Stimulated activated CD8-positive, alpha-beta memory T cell treated with anti-CD3 and anti-CD28 coated beads, Interleukin-7, amount 100 ng/mL, for 4 hours (primary cell): ENCODE measurements at regions not wholly inside any gene's neighbourhood (a gene's known extent, or its start where the extent isn't known, plus 50 kb on each side); places are given as distances from the start of the nearest gene placed in this dataset.
"Not testable (repeated sequence)": the region's sequence is repeated elsewhere in the genome, so short reads cannot be mapped to it uniquely, and the experiment has no call there.

Source experiments
- DNase-seq, 2 donors: peaks; one replicate each; pipeline ENCODE4 v3.0.0-alpha.2; 2020; ENCODE audit warnings: low read depth in 2 of 2

GRCh38 chr1:70751676-70752287 is 295.8 kb downstream of the PTGER3 start:
- not testable (repeated sequence) for DNase-seq

GRCh38 chr1:70754701-70755100 is 292.9 kb downstream of the PTGER3 start:
- DNase-seq: no peak

DNA sequence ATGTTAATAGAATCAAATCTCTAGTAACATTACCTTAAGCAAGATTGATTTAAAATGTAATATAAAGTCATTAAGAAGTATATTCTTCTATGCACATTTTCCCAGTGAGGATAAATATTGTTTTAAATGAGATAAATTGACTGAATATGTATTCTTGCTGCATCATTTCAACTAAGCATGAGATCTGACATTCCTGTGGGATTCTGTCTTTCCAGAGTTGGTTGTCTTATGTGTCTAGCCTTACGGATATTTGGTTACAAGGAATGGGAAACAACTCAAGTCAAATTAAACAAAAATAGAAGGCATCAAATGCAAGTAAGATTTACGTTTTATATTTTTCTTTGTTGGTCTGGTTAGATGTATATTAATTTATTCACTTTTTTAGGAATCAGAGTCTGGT is 287.5 kb downstream of the PTGER3 start:
- DNase-seq: no peak

- DNase-seq: no peak
Observed at GRCh38 chr1:70762386-70762785, 285.2 kb downstream of the PTGER3 start.

GRCh38 chr1:70764747-70765146 is 282.9 kb downstream of the PTGER3 start:
- no peak for DNase-seq

DNA sequence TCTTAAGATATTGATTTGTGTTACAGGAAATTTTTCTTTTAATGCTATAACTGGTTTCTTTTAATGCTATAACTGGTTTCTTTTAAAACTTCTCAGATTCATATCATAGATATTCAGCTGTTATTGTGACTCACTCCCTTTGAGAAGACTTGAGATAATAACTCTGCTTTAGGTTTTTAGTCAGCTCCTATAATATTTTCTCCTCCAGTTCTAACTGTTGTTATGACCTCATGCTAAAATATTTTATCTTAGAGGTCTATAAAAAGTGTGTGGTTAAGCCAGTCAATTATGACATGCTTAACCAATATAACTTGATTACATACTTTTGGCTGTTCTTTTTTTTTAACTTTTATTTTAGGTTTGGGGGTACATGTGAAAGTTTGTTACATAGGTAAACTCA is 280.2 kb downstream of the PTGER3 start:
- no peak for DNase-seq

GRCh38 chr1:70768216-70768615 is 279.4 kb downstream of the PTGER3 start:
- DNase-seq: no peak

DNA sequence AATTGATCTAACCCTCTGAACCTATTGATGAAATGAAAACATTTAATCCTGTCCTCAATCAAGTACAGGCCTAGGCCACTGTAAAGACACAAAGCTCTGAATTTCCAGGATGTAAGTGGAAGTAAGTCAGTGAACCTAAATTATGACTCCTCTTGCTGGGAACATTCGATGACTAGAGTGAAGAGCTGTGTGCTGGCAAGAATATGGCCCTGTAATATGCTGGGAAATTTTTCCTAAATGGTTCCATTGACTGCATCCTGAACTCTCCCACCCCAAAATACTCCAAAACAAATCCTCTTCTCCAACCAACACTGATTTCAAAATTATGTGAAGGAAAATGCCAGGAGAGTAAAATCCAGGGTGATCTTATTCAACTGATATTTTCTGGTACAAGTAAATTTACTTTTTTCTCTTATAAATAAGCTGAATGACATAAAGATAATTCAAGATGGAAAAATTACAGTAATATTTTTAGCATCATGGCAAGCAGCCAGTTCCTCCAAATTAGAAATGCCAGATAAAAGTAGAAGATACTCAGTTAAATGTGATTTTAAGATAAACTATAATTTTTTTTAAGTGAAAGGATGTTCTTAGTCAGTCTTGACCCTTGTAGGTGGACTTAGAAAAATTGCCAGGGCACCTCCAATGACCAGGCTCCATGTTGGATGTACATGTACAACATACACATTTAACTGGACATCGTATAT is 269.4 kb downstream of the PTGER3 start:
- no peak for DNase-seq

- DNase-seq: no peak
Observed at GRCh38 chr1:70778934-70779333, 268.7 kb downstream of the PTGER3 start.

DNA sequence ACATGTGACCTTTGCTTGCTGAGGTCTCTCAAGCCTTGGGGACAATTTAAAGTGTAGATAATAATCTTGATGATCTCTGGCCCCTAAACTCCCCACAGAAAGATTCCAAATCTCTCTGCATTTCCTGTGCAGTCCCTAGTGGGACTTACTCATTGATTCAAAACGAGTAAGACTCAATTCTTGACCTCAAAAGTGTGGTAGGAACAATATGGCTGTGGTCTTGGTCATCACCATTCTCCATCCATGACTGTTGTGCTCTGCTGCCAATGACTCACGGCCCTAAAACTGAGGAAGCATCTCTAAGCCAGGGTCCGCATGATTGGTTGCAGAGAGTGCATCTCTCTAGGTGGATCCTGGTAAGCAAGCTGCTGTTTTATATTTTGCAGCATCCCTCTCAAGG is 268.0 kb downstream of the PTGER3 start:
- DNase-seq: no peak

DNA sequence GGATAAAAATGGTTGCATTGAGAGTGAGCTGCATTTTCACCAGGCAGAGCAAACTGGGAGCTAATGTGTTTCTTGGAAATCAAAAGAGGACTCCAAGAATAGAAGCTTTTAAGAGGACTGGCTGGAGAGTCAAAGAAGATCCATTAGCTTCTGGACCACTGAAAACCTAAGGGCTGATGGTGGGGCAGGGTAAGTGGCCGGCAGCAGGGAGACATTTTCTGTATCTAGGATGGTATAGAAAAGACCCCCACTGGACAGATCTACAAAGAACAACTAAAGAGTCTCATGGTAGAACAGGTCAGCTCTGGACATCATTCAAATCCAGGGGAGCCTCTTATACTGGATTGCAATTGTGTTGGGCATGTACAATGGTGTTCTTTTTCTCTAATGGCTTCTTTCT is 262.3 kb downstream of the PTGER3 start:
- DNase-seq: no peak

GRCh38 chr1:70790232-70790923 is 257.2 kb downstream of the PTGER3 start:
- DNase-seq: no peak

- not testable (repeated sequence) for DNase-seq
Observed at GRCh38 chr1:70795064-70795463, 252.6 kb downstream of the PTGER3 start.

DNA sequence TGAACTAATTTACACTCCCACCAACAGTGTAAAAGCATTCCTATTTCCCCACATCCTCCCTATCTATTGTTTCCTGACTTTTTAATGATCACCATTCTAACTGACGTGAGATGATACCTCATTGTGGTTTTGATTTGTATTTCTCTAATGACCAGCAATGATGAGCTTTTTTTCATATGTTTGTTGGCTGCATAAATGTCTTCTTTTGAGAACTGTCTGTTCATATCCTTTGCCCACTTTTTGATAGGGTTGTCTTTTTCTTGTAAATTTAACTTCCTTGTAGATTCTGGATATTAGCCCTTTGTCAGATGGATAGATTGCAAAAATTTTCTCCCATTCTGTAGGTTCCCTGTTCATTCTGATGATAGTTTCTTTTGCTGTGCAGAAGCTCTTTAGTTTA is 251.3 kb downstream of the PTGER3 start:
- DNase-seq: not testable (repeated sequence)

- not testable (repeated sequence) for DNase-seq
Observed at GRCh38 chr1:70802625-70803024, 245.0 kb downstream of the PTGER3 start.

DNA sequence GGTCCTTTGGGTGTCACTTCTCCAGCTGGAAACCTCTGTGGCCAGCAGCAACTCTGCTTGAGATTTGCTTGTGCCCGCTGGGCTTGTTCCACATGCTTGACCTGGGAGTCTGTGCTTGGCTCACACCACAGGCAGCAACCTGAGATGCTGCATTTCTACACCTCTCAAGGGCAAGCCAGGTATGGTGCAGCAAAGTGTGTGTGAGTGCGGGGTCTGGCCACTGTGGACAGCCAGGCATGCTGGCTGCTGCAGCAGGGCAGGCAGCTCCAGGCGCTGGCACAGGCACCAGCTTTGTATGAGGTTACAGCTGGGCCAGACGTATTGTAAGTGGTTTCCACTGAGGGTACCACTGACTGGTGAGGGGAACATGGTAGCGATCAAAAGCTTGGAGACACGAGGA is 242.0 kb downstream of the PTGER3 start:
- no peak for DNase-seq

DNA sequence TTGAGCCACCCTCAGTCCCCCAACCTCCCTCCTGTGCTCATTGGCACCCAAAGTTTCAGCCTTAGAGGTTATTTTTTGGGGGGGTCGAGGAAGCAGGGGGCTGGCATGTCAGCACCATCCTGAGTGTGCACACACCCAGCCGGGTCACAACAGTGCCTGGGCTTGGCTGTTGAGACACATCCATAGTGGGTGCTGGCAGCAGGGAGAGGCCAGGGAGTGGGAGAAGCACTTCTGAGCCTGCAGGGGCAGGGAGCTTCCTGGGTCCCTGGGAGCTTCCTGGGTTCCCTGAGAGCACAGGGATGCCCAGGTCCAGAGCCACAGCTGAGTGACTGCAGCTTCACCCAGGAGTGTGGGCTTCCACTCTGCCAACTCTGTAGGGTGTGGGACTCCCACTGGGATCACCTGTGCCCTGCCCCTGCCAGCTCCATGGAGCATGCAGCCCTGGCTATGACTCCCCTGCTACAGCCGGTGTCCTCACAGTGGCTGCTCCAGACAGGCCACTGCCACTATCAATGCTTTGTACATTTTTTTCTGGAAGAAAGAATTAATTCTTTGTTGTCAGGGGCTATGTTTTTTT is 240.4 kb downstream of the PTGER3 start:
- no peak for DNase-seq

- no peak for DNase-seq
Observed at GRCh38 chr1:70809069-70809468, 238.5 kb downstream of the PTGER3 start.

DNA sequence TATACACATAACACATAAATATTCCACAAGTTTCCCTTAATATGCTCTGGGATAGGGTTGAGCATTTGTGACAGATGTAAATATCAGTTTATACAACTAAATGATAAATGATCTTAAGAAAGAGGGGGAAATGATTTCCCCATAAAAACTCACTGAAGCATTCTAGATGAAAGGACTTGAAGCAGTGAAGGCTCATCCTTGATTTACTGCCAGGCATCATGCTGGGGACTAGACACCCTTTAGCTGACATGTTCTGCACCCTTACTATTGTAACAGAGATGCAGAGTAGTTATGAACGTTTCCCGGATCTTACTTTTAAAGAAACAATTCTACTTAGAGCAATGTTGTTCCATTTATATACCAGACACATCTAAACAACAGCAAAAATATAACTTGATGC is 235.8 kb downstream of the PTGER3 start:
- no peak for DNase-seq

DNA sequence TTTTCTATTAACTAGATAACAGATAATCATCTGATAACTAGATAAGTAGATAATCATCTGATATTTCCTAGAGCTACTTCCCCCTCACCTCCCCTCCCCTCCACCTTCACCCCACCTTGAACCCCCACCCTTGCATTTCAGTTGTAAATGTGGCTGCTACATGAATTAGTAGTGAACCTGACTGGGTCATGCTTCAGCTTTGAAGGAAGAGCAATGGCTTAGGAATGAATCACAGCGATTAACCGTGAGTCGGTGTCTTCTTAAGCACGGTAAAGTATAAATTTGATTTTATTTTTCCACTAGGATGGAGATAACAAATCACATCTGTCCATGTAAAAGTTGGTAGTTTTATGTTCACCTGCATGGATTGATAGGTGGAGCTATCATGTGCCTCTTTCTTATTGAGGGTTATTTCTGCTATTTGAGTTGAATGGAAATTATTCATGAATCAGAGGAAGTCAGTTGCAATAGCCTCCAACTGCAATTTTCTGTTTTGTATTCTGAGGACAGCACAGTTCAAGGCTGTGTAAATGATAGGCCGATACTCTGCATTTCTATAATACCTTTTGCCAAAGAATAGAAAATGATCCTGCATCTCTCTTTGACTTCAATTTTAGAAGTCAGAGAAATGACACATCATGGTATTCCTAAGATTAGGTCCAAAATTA is 235.0 kb downstream of the PTGER3 start:
- no peak for DNase-seq

DNA sequence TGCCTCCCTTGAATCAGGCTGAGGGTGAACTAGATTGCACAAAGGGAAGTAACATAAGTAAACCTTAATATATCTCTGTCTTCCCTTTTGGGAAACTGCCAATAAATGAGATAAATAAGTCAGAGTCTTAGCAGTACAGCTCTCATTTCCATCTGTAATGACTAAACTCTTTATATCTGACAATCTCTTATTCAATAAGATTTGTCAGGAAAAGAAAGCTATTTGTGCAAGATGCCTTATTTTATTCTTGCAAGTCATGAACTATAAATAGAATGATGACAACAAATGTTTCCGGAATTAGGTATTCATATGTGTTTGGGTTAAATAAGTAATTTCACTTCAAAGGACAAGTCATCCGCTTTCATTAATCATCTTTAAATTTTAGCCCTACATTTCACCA is 229.2 kb downstream of the PTGER3 start:
- no peak for DNase-seq

DNA sequence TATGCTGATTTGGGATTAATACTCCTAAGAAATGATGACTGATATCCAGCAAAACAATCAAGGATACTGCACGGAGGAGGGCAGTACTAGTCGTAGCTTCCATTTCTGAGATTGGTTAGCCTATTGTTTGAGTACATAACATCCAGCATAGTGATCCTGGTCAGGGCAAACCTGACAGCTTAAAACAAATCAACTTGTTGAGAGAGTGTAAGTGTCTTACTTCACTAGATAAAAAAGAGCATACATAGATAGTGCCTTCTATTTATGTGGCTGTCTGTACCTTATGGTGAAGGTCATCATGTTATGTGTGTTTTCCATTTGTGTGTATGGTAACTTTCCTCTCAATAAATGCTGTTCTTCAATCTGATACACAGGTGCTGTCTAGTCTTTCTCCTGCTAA is 228.4 kb downstream of the PTGER3 start:
- DNase-seq: no peak
